WTC11 (cell line): ENCODE measurements at regions not wholly inside any gene's neighbourhood (a gene's known extent, or its start where the extent isn't known, plus 50 kb on each side); places are given as distances from the start of the nearest gene placed in this dataset.

Experiments used
- ATAC-seq: fragments of 200-7000 bp; cut with Tn5 transposase; 2 replicates; pipeline ENCODE4 v1.10.0; 2021; ENCODE audit warnings: mild to moderate bottlenecking, moderate library complexity
- CTCF ChIA-PET: fragments of 300-600 bp; sonication (Branson Sonifier 250); formaldehyde crosslinking; loops from one replicate; lab custom pipeline; 2021; ENCODE audit warnings: antibody characterized with exemption; lab: Charles Lee
- POLR2A ChIA-PET: fragments of 350-600 bp; sonication (Branson Sonifier 250); formaldehyde crosslinking; loops from one replicate; lab custom pipeline; 2021; ENCODE audit warnings: antibody characterized with exemption; lab: Charles Lee
- DNase-seq: peaks from one replicate; pipeline ENCODE4 v3.0.0; 2021; ENCODE audit warnings: low spot score
- H3K27ac Mint-ChIP-seq: 2 replicates; pipeline ENCODE4 v1.8.0; 2021; ENCODE audit warnings: mixed read lengths
- H3K27me3 Mint-ChIP-seq: 2 replicates; pipeline ENCODE4 v1.8.0; 2021; ENCODE audit warnings: low read depth, mild to moderate bottlenecking, moderate library complexity, mixed read lengths
- H3K36me3 Mint-ChIP-seq: 2 replicates; pipeline ENCODE4 v1.8.0; 2021; ENCODE audit warnings: mixed read lengths
- H3K4me1 Mint-ChIP-seq: 2 replicates; pipeline ENCODE4 v1.8.0; 2022; ENCODE audit warnings: mixed read lengths
- H3K4me3 Mint-ChIP-seq: 2 replicates; pipeline ENCODE4 v1.8.0; 2021; ENCODE audit warnings: mild to moderate bottlenecking, moderate library complexity, mixed read lengths
- H3K9me3 Mint-ChIP-seq: 2 replicates; pipeline ENCODE4 v1.8.0; 2021; ENCODE audit warnings: mixed read lengths
- CREM ChIP-seq: sonication (generic); formaldehyde crosslinking; IDR thresholded peaks from 2 replicates; pipeline ENCODE4 v1.8.1; 2022; ENCODE audit warnings: mild to moderate bottlenecking, missing genetic modification reagents, moderate library complexity
- ETV6 ChIP-seq: sonication (generic); formaldehyde crosslinking; IDR thresholded peaks from 2 replicates; pipeline ENCODE4 v1.8.1; 2022; ENCODE audit warnings: mild to moderate bottlenecking, missing genetic modification reagents
- HMGA2 ChIP-seq: fragments of 250-450 bp; sonication (Bioruptor Pico); IDR thresholded peaks from 2 replicates; pipeline ENCODE4 v1.4.0; 2021; ENCODE audit warnings: mild to moderate bottlenecking, moderate library complexity
- KAT7 ChIP-seq: sonication (generic); formaldehyde crosslinking; IDR thresholded peaks from 2 replicates; pipeline ENCODE4 v1.8.1; 2023; ENCODE audit warnings: missing genetic modification reagents, mild to moderate bottlenecking, borderline replicate concordance
- MXD4 ChIP-seq: fragments of 250-450 bp; sonication (Bioruptor Pico); IDR thresholded peaks from 2 replicates; pipeline ENCODE4 v1.8.0; 2021; ENCODE audit warnings: mild to moderate bottlenecking, moderate library complexity, borderline replicate concordance
- RORB ChIP-seq: fragments of 250-450 bp; sonication (Bioruptor Pico); IDR thresholded peaks from 2 replicates; pipeline ENCODE4 v1.9.0; 2021; ENCODE audit warnings: mild to moderate bottlenecking
- SMAD3 ChIP-seq: sonication (generic); formaldehyde crosslinking; IDR thresholded peaks from 2 replicates; pipeline ENCODE4 v1.8.0; 2022; ENCODE audit warnings: missing genetic modification reagents, mild to moderate bottlenecking, borderline replicate concordance
- TP53 ChIP-seq: sonication (generic); formaldehyde crosslinking; IDR thresholded peaks from 2 replicates; pipeline ENCODE4 v1.8.1; 2023; ENCODE audit warnings: mild to moderate bottlenecking, missing genetic modification reagents
- ZBTB21 ChIP-seq: sonication (generic); formaldehyde crosslinking; IDR thresholded peaks from 2 replicates; pipeline ENCODE4 v1.8.1; 2023; ENCODE audit warnings: mild to moderate bottlenecking, missing genetic modification reagents, borderline replicate concordance
- TF ChIP-seq, protein P1 (sequence below): sonication (generic); formaldehyde crosslinking; IDR thresholded peaks from 2 replicates; pipeline ENCODE4 v1.8.1; 2022; ENCODE audit warnings: mild to moderate bottlenecking, missing genetic modification reagents, moderate library complexity, borderline replicate concordance
- TF ChIP-seq, protein P2 (sequence below): sonication (generic); formaldehyde crosslinking; conservative IDR thresholded peaks from 2 replicates; pipeline ENCODE4 v1.8.1; 2022; ENCODE audit warnings: mild to moderate bottlenecking, missing genetic modification reagents
- TF ChIP-seq, protein P3 (sequence below): sonication (generic); formaldehyde crosslinking; IDR thresholded peaks from 2 replicates; pipeline ENCODE4 v1.8.0; 2022; ENCODE audit warnings: missing genetic modification reagents
- TF ChIP-seq, protein P4 (sequence below): sonication (generic); formaldehyde crosslinking; IDR thresholded peaks from 2 replicates; pipeline ENCODE4 v1.8.1; 2023; ENCODE audit warnings: mild to moderate bottlenecking, moderate library complexity, missing genetic modification reagents
- TF ChIP-seq, protein P5 (sequence below): fragments of 250-450 bp; sonication (Bioruptor Pico); IDR thresholded peaks from 2 replicates; pipeline ENCODE4 v2.1.2; 2022; ENCODE audit warnings: mild to moderate bottlenecking, moderate library complexity
- TF ChIP-seq, protein P6 (sequence below): sonication (generic); formaldehyde crosslinking; IDR thresholded peaks from 2 replicates; pipeline ENCODE4 v1.8.0; 2022; ENCODE audit warnings: mild to moderate bottlenecking, missing genetic modification reagents
- TF ChIP-seq, protein P7 (sequence below): sonication (generic); formaldehyde crosslinking; IDR thresholded peaks from 2 replicates; pipeline ENCODE4 v1.8.0; 2022; ENCODE audit warnings: mild to moderate bottlenecking, missing genetic modification reagents
- TF ChIP-seq, protein P8 (sequence below): sonication (generic); formaldehyde crosslinking; IDR thresholded peaks from 2 replicates; pipeline ENCODE4 v1.8.1; 2023; ENCODE audit warnings: mild to moderate bottlenecking, missing genetic modification reagents

DNA sequence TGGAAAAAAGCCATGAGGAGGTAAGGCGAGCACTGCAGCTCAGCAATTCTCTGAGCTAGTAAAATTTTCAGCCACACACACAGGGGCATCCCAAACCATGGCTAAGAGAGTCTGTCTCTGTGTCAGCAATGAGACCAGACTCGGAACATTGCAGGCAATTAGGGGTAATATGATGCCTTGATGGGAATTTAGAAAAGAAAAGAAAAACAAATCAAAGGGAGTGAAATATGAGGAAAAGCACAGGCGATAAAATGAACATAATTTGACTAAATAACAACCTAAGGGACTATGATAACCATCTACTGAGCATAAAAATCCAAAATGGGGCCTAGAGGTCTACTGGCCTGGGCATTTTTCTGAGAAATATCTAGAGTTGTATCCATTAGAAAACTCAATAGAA, 546.0 kb upstream of the PSMD7 start:
- DNase-seq: no peak
- no peak for ATAC-seq
- Mint-ChIP-seq H3K36me3 (no peaks in the 10 kb centered on the region; the same call in 1 of the 2 replicates), H3K4me3 (no peak overlapping the region), H3K27ac (no peak overlapping the region), H3K9me3 (peaks cover 28% of the 10 kb centered on the region), H3K4me1 (peaks cover 6% of the 10 kb centered on the region; the same call in 1 of the 2 replicates), H3K27me3 (no peaks in the 10 kb centered on the region)
- no peak for TF ChIP-seq TP53 (CRISPR knock-in tag)
- TF ChIP-seq ZBTB21 (CRISPR knock-in tag): no peak
- TF ChIP-seq KAT7 (CRISPR knock-in tag): no peak
- TF ChIP-seq, protein P1, sequence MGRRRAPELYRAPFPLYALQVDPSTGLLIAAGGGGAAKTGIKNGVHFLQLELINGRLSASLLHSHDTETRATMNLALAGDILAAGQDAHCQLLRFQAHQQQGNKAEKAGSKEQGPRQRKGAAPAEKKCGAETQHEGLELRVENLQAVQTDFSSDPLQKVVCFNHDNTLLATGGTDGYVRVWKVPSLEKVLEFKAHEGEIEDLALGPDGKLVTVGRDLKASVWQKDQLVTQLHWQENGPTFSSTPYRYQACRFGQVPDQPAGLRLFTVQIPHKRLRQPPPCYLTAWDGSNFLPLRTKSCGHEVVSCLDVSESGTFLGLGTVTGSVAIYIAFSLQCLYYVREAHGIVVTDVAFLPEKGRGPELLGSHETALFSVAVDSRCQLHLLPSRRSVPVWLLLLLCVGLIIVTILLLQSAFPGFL (CRISPR knock-in tag): no peak
- TF ChIP-seq HMGA2 (CRISPR knock-in tag): no peak
- TF ChIP-seq, protein P2, sequence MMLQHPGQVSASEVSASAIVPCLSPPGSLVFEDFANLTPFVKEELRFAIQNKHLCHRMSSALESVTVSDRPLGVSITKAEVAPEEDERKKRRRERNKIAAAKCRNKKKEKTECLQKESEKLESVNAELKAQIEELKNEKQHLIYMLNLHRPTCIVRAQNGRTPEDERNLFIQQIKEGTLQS: no peak
- TF ChIP-seq, protein P3, sequence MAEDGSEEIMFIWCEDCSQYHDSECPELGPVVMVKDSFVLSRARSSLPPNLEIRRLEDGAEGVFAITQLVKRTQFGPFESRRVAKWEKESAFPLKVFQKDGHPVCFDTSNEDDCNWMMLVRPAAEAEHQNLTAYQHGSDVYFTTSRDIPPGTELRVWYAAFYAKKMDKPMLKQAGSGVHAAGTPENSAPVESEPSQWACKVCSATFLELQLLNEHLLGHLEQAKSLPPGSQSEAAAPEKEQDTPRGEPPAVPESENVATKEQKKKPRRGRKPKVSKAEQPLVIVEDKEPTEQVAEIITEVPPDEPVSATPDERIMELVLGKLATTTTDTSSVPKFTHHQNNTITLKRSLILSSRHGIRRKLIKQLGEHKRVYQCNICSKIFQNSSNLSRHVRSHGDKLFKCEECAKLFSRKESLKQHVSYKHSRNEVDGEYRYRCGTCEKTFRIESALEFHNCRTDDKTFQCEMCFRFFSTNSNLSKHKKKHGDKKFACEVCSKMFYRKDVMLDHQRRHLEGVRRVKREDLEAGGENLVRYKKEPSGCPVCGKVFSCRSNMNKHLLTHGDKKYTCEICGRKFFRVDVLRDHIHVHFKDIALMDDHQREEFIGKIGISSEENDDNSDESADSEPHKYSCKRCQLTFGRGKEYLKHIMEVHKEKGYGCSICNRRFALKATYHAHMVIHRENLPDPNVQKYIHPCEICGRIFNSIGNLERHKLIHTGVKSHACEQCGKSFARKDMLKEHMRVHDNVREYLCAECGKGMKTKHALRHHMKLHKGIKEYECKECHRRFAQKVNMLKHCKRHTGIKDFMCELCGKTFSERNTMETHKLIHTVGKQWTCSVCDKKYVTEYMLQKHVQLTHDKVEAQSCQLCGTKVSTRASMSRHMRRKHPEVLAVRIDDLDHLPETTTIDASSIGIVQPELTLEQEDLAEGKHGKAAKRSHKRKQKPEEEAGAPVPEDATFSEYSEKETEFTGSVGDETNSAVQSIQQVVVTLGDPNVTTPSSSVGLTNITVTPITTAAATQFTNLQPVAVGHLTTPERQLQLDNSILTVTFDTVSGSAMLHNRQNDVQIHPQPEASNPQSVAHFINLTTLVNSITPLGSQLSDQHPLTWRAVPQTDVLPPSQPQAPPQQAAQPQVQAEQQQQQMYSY (CRISPR knock-in tag): no peak
- TF ChIP-seq, protein P4, sequence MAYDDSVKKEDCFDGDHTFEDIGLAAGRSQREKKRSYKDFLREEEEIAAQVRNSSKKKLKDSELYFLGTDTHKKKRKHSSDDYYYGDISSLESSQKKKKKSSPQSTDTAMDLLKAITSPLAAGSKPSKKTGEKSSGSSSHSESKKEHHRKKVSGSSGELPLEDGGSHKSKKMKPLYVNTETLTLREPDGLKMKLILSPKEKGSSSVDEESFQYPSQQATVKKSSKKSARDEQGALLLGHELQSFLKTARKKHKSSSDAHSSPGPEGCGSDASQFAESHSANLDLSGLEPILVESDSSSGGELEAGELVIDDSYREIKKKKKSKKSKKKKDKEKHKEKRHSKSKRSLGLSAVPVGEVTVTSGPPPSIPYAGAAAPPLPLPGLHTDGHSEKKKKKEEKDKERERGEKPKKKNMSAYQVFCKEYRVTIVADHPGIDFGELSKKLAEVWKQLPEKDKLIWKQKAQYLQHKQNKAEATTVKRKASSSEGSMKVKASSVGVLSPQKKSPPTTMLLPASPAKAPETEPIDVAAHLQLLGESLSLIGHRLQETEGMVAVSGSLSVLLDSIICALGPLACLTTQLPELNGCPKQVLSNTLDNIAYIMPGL: no peak
- TF ChIP-seq, protein P5, sequence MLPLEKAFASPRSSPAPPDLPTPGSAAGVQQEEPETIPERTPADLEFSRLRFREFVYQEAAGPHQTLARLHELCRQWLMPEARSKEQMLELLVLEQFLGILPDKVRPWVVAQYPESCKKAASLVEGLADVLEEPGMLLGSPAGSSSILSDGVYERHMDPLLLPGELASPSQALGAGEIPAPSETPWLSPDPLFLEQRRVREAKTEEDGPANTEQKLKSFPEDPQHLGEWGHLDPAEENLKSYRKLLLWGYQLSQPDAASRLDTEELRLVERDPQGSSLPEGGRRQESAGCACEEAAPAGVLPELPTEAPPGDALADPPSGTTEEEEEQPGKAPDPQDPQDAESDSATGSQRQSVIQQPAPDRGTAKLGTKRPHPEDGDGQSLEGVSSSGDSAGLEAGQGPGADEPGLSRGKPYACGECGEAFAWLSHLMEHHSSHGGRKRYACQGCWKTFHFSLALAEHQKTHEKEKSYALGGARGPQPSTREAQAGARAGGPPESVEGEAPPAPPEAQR (CRISPR knock-in tag): no peak
- no peak for TF ChIP-seq ETV6 (CRISPR knock-in tag)
- TF ChIP-seq CREM: no peak
- TF ChIP-seq, protein P6, sequence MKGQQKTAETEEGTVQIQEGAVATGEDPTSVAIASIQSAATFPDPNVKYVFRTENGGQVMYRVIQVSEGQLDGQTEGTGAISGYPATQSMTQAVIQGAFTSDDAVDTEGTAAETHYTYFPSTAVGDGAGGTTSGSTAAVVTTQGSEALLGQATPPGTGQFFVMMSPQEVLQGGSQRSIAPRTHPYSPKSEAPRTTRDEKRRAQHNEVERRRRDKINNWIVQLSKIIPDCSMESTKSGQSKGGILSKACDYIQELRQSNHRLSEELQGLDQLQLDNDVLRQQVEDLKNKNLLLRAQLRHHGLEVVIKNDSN: no peak
- ChIA-PET POLR2A (no interaction called here), CTCF (no interaction called here)

DNA sequence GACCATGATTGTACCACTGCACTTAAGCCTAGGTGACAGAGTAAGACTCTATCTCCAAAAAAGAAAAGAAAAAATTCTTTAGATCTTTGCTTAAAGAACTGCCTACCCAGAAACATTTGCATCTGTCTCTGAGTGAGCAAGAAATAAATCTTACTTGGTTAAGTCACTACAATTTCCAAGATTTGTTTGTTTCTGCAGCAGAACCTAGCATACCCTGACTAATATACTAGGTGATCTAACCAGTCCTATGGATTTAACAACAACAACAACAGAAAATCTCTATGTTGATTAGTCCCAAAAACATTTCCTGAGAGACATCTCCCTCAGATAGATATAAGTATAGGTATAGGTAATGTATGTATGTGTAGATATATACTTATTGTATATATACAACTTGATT, 549.3 kb upstream of the PSMD7 start:
- no peaks in the 10 kb centered on the region for H3K27me3 Mint-ChIP-seq
- POLR2A ChIA-PET: no interaction called here
- DNase-seq (no peak), ATAC-seq (no peak)
- no peaks in the 10 kb centered on the region; the same call in 1 of the 2 replicates for H3K36me3 Mint-ChIP-seq
- CTCF ChIA-PET: no interaction called here
- H3K27ac Mint-ChIP-seq: no peak overlapping the region
- peaks cover 18% of the 10 kb centered on the region for H3K4me1 Mint-ChIP-seq
- H3K9me3 Mint-ChIP-seq: peaks cover 20% of the 10 kb centered on the region
- H3K4me3 Mint-ChIP-seq: no peak overlapping the region
- no peak for TF ChIP-seq MXD4
- TF ChIP-seq, protein P7, sequence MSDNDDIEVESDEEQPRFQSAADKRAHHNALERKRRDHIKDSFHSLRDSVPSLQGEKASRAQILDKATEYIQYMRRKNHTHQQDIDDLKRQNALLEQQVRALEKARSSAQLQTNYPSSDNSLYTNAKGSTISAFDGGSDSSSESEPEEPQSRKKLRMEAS (CRISPR knock-in tag): no peak
- no peak for TF ChIP-seq RORB (CRISPR knock-in tag)
- TF ChIP-seq SMAD3 (CRISPR knock-in tag): no peak
- TF ChIP-seq, protein P8, sequence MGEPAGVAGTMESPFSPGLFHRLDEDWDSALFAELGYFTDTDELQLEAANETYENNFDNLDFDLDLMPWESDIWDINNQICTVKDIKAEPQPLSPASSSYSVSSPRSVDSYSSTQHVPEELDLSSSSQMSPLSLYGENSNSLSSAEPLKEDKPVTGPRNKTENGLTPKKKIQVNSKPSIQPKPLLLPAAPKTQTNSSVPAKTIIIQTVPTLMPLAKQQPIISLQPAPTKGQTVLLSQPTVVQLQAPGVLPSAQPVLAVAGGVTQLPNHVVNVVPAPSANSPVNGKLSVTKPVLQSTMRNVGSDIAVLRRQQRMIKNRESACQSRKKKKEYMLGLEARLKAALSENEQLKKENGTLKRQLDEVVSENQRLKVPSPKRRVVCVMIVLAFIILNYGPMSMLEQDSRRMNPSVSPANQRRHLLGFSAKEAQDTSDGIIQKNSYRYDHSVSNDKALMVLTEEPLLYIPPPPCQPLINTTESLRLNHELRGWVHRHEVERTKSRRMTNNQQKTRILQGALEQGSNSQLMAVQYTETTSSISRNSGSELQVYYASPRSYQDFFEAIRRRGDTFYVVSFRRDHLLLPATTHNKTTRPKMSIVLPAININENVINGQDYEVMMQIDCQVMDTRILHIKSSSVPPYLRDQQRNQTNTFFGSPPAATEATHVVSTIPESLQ (CRISPR knock-in tag): no peak
- TF ChIP-seq, protein P5 (CRISPR knock-in tag): no peak
